Heart left ventricle (tissue), 13 donors: ENCODE measurements at regions not wholly inside any gene's neighbourhood (a gene's known extent, or its start where the extent isn't known, plus 50 kb on each side); places are given as distances from the start of the nearest gene placed in this dataset.
"Not testable (repeated sequence)": the region's sequence is repeated elsewhere in the genome, so short reads cannot be mapped to it uniquely, and the experiment has no call there.

Experiments used
- POLR2A ChIP-seq, 2 donors: fragments of 450-650 bp; IDR thresholded peaks; one replicate each; pipeline ENCODE4 v1.6.1; 2017; ENCODE audit warnings: antibody characterized with exemption in 2 of 2, mild to moderate bottlenecking in 2 of 2, moderate library complexity in 2 of 2
- TF ChIP-seq, protein P1 (sequence below), 12 donors: fragments of 200-600 bp; sonication (generic) in 4 of 12; IDR thresholded peaks; one replicate each; pipeline versions ENCODE4 v1.5.0 to v1.8.0; 2018 to 2022; ENCODE audit warnings: antibody characterized with exemption in 12 of 12, mild to moderate bottlenecking in 5 of 12
- donor health status: ischemic (EF 13 %, LVEDD 7.1; RV severe dilation, severe dysfunction).
- donor health status: DM: no; HTN: yes; CAD: no.
- donor health status: DM: no; HTN: no; CAD: no.
- donor health status: ischemic (EF 25% LVEDD 6.9; RV normal size, moderate dysfunction).
- donor health status: ischemic (EF 25% LVEDD 5.7; RV mildly dilated, moderate dysfunction).
- donor health status: ischemic (EF 35%, LVEDD 5.7; RV mildly dilated, moderate dysfunction).
- donor health status: nonischemic (EF 11% LVEDD 7.7; RV severe dilation, severe dysfunction).
- donor health status: DM: yes; HTN: yes; CAD: no.
- donor health status: PGD.
- donor health status: ischemic (EF 29% LVEDD 5.4; RV normal size, mild dysfunction).
- donor health status: nonischemic (EF 23%, LVEDD 6.1; RV moderate dilation, normal function).

DNA sequence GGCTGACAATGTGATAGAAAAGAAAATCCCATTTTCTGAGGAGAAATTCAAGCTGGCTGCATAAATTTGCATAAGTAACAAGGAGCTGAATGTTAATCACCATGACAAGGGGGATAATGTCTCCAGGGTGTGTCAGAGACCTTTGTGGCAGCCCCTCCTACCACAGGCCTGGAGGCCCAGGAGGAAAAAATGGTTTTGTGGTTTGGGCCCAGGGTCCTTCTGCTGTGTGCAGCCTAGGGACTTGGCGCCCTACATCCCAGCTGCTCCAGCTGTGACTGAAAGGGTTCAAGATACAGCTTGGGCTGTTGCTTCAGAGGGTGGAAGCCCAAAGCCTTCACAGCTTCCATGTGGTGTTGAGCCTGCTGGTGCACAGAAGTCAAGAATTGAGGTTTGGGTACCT, 261.8 kb downstream of the RFPL4B start:
- TF ChIP-seq, protein P1, sequence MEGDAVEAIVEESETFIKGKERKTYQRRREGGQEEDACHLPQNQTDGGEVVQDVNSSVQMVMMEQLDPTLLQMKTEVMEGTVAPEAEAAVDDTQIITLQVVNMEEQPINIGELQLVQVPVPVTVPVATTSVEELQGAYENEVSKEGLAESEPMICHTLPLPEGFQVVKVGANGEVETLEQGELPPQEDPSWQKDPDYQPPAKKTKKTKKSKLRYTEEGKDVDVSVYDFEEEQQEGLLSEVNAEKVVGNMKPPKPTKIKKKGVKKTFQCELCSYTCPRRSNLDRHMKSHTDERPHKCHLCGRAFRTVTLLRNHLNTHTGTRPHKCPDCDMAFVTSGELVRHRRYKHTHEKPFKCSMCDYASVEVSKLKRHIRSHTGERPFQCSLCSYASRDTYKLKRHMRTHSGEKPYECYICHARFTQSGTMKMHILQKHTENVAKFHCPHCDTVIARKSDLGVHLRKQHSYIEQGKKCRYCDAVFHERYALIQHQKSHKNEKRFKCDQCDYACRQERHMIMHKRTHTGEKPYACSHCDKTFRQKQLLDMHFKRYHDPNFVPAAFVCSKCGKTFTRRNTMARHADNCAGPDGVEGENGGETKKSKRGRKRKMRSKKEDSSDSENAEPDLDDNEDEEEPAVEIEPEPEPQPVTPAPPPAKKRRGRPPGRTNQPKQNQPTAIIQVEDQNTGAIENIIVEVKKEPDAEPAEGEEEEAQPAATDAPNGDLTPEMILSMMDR (IDR thresholded peaks at IDR 0.05), result not testable (repeated sequence)
- TF ChIP-seq POLR2A (IDR thresholded peaks at IDR 0.05), result not testable (repeated sequence)
